Epidermal melanocyte (primary cell): ENCODE measurements at regions not wholly inside any gene's neighbourhood (a gene's known extent, or its start where the extent isn't known, plus 50 kb on each side); places are given as distances from the start of the nearest gene placed in this dataset.
"Not testable (repeated sequence)": the region's sequence is repeated elsewhere in the genome, so short reads cannot be mapped to it uniquely, and the experiment has no call there.

Experiments used
- DNase-seq: peaks from one replicate; pipeline ENCODE4 v3.0.0; 2011; ENCODE audit warnings: low spot score; ENCODE audit not compliant: insufficient read length

GRCh38 chr2:194044321-194044720 lies 1612.7 kb upstream of the SLC39A10 start:
- DNase-seq = no peak

- DNase-seq = not testable (repeated sequence)
Measured at GRCh38 chr2:194021130-194021529, 1635.9 kb upstream of the SLC39A10 start.

GRCh38 chr2:194020155-194020554 lies 1636.9 kb upstream of the SLC39A10 start:
- no peak for DNase-seq

DNA sequence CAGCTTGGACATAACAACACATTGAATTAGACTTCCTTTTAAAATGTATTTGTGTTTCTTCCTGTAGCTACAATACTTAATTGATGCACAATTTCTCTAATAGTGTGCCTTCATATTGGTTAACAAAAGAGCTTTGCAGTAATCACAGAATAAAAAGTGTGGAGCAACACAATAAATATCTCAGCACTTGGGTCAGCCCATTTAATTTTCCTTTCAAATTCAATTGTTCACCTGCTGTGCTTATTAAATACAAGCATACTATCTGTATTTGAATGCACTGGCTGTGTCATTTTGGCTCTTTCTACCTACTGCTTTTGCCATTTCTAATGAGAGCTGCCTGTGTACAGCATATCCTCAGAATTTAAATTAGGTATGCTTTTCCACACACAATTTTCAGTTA lies 1641.3 kb upstream of the SLC39A10 start:
- no peak for DNase-seq

DNA sequence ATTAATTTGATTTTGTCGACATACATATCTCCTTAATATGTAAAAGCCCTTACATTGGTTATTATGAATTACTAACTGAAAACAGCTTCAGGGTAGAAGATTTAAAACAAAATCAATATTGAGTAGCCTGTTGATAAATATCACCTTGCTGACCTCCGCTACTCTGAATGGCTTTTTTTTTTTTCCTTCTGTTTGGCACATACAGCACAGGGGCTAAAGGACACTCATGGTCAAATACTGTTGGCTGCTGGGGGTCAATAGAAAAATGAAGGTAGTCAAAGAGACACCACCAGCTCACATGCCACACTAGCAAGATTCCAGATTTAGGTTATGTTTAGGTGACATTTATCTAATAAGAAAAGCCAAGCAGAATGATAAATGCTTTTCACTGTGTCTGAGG lies 1642.4 kb upstream of the SLC39A10 start:
- DNase-seq = no peak

- DNase-seq = no peak
Measured at GRCh38 chr2:194004590-194005206, 1652.3 kb upstream of the SLC39A10 start.

DNA sequence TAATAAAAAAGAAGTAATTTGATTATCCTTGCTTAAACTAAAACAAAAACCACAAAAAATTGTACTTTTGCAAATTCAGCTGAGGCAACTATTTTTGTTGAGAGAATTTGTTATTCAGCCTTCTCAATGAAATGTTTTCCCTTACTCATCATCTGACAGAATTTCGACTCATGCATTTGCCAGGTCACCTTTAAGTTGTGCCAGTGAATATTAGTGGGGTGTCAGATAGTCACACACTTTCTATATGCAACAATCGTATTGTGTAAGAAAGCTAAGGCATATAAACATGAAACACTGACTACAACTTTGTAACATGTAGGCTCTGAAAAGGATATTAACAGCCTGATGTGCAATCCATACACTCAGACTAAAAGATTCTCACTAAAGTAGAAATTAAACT lies 1653.1 kb upstream of the SLC39A10 start:
- DNase-seq = no peak

DNA sequence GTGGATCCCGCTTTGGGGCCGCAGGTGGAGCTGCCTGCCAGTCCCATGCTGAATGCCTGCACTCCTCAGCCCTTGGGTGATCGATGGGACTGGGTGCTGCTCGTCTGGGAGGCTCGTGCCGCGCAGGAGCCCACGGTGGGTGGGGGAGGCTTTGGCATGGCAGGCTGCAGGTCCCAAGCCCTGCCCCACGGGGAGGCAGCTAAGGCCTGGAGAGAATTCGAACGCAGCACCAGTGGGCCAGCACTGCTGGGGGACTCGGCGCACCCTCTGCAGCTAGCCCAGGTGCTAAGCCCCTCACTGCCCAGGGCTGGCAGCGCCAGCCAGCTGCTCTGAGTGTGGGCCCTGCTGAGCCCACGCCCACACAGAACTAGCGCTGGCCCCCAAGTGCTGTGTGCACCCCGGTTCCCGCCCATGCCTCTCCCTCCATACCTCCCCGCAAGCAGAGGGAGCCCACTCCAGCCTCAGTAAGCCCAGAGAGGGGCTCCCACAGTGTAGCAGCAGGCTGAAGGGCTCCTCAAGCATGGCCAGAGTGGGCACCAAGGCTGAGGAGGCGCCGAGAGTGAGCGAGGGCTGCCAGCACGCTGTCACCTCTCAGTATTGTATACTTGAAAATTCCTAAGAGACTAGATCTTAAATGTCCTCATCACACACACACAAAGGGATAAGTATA lies 1654.2 kb upstream of the SLC39A10 start:
- no peak for DNase-seq

DNA sequence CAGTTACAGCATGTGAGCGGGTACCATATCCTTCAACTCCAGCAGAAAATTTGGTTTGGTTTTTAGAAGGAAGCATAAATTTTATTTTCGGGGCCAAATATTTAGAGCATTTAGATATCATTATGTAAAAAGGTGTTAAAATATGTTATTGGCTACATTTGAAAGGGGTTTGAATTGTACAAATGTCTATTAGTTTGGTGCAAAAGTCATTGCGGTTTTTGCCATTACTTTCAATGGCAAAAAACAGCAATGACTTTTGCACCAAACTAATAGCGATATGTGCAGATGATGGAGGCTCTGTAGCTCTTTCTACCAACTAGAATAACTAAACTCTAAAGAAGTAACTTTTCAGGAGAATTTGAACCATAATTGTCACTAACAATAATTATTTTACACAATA lies 1666.2 kb upstream of the SLC39A10 start:
- DNase-seq = no peak

- no peak for DNase-seq
Measured at GRCh38 chr2:193989645-193990044, 1667.4 kb upstream of the SLC39A10 start.

GRCh38 chr2:193988784-193989183 lies 1668.2 kb upstream of the SLC39A10 start:
- no peak for DNase-seq

- no peak for DNase-seq
Measured at GRCh38 chr2:193985272-193985671, 1671.8 kb upstream of the SLC39A10 start.

GRCh38 chr2:193980599-193980998 lies 1676.4 kb upstream of the SLC39A10 start:
- DNase-seq = no peak

DNA sequence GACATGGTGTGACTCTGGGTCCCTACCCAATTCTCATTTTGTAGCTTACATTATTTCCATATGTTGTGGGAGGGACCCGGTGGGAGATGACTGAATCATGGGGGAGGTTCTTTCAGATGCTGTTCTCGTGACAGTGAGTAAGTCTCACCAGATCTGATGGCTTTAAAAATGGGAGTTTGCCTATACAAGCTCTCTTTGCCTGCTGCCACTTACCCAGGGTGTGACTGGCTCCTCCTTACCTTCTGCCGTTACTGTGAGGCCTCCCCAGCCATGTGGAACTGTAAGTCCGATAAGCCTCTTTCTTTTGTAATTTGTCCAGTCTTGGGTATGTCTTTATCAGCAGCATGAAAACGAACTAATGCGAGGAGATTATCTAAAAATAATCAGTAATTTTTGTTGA lies 1683.2 kb upstream of the SLC39A10 start:
- no peak for DNase-seq

DNA sequence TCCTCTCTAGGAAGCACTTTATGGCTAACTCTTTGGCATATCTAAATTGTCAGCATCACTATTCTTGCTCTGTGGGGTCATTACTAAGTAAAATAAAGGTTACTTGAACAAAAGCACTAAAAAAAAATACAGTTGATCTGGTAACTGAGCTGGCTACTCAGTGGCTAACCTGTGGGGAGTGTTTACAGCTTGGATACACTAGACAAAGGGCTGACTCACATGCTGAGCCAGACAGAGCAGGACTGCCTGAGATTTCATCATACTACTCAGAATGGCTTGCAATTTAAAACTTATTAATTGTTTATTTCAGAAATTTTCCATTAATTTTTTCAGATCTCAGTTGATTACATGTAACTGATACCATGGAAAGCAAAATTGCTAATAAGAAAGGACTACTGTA lies 1690.4 kb upstream of the SLC39A10 start:
- DNase-seq = no peak

- DNase-seq = no peak
Measured at GRCh38 chr2:193965263-193965662, 1691.8 kb upstream of the SLC39A10 start.

DNA sequence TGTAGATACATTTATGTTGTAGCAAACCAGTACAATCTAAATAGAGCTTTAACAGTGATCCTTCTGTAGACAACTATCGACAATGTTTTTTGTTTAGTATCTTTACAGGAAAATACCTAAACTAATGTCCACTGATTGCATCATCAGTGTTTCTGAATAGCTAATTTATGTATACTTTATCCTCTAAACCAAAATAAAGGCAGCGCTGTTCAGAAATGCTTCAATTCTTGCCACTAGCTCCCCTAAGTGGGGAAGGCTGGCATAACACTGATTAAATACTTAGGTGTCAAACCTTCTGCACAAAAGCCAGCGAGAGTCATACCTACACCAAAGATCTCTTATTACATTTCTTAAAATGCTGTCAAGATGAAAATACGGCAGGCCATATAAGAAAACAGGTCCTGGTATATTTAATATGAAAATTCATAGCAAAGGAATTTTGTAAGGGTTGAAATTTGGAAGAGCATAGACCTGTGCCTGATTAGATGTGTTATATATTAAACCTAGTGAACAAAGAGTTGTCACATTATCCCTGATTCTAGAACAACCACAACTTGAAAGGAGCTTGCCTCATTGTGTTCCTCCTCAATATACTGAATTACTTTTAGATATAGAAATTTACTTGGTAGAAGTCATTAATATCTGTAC lies 1693.4 kb upstream of the SLC39A10 start:
- no peak for DNase-seq

- no peak for DNase-seq
Measured at GRCh38 chr2:193946806-193947205, 1710.2 kb upstream of the SLC39A10 start.

DNA sequence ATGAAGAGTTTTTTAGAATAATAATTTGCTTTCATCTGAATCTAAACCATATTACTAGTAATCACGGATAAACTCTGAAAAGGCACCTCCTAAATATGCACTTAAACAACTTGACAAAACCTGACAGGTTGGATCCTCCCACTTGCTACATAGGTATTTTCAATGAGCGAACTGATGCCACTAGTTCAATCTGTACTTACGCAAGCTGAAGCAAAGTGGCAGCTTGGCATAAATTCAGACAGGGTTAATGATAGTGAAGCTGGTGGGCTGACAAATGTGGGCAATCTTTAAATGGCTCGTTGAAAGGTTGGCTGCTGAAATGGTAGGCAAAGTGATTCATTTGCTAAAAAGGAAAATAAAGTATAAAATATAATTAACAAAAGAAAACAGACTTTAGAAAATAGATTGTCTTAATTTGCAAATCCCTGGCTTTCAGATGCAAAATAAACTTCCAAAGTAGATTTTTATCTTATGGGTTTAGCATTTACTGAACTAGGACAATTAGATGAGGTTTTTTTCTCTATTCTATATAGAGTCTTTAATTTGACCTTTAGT lies 1713.5 kb upstream of the SLC39A10 start:
- no peak for DNase-seq

- DNase-seq = no peak
Measured at GRCh38 chr2:193935114-193935513, 1721.9 kb upstream of the SLC39A10 start.

DNA sequence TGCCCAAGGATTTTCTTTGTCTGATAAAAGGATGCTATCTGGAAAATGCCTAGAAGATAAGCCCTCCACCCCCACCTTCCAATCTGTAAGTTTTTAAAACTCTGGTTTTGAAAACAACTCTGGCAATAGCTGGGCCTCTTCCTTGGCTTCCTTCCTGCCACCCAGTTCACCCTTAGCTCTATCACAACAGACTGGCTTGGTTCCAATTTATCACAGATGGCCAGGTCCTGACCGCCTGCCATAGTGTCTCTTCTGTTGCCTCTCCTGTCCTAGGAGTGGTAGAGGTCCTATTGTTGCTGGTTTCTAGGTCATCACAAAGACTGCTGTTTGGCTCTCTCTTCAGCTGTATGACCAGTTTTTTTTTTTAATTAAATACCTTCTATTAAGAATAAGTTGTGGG lies 1727.9 kb upstream of the SLC39A10 start:
- no peak for DNase-seq

GRCh38 chr2:193907561-193907960 lies 1712.8 kb upstream of the TMEFF2 start:
- DNase-seq = no peak

- DNase-seq = no peak
Measured at GRCh38 chr2:193900292-193900691, 1705.6 kb upstream of the TMEFF2 start.
